Ascending aorta (tissue), 2 donors: ENCODE measurements at regions not wholly inside any gene's neighbourhood (a gene's known extent, or its start where the extent isn't known, plus 50 kb on each side); places are given as distances from the start of the nearest gene placed in this dataset.

Experiments used
- DNase-seq, 2 donors: peaks; one replicate each; pipeline ENCODE4 v3.0.0-alpha.2; 2019; ENCODE audit warnings: low spot score in 2 of 2
- H3K27ac ChIP-seq, 2 donors: fragments of 200-600 bp; sonication (generic); one replicate each; pipeline ENCODE4 v1.5.1; 2016 to 2017; ENCODE audit warnings: mild to moderate bottlenecking in 1 of 2
- H3K27me3 ChIP-seq: fragments of 200-600 bp; sonication (generic); one replicate; pipeline ENCODE4 v1.5.1; 2017
- H3K36me3 ChIP-seq, 2 donors: fragments of 200-600 bp; sonication (generic); one replicate each; pipeline ENCODE4 v1.5.1; 2016
- H3K4me1 ChIP-seq, 2 donors: fragments of 200-600 bp; sonication (generic); one replicate each; pipeline ENCODE4 v1.5.1; 2016 to 2017; ENCODE audit warnings: mild to moderate bottlenecking in 1 of 2
- H3K4me3 ChIP-seq, 2 donors: fragments of 200-600 bp; sonication (generic); one replicate each; pipeline ENCODE4 v1.5.1; 2016 to 2017; ENCODE audit warnings: mild to moderate bottlenecking in 1 of 2
- H3K9me3 ChIP-seq, 2 donors: fragments of 200-600 bp; sonication (generic); one replicate each; pipeline ENCODE4 v1.5.1; 2016
- intact Hi-C: fragments of 100-400 bp; cut with DNase I; formaldehyde crosslinking; loops from one replicate; pipeline ENCODE4 v1.15.1; 2023
- TF ChIP-seq, protein P1 (sequence below), 3 experiments: fragments of 200-600 bp in 2 of 3; fragments of 450-650 bp in 1 of 3; sonication (generic) in 2 of 3; IDR thresholded peaks; one replicate each; pipeline ENCODE4 v1.5.1; 2016 to 2019; ENCODE audit warnings: antibody characterized with exemption in 3 of 3, mild to moderate bottlenecking in 1 of 3, moderate library complexity in 1 of 3

DNA sequence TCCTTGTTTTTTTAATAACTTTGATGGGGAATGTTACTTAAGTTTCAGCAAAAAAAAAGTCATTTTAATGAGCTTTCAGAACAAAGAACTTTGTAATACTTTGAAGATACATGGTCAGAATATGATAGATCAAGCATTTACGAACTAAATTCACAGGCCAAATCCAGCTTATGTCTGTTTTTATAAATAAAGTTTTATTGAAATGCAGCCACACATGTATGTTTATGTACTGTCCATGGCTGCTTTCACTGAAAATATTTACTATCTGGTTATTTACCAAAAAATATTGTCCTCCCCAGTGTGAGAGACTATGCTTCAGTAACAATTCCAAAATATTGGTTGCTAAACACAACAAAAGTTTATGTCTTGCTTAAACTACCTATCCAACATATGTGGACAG lies 366.7 kb downstream of the PIK3R1 start:
- Histone ChIP-seq H3K4me1 (no peaks in the 10 kb centered on the region), H3K36me3 (no peaks in the 10 kb centered on the region), H3K27me3 (no peaks in the 10 kb centered on the region), H3K4me3 (no peak overlapping the region), H3K27ac (no peak overlapping the region), H3K9me3 (peaks cover 0 to 4% of the 10 kb centered on the region in 2 donors)
- intact Hi-C loops: no loop called here
- no peak for DNase-seq
- TF ChIP-seq, protein P1, sequence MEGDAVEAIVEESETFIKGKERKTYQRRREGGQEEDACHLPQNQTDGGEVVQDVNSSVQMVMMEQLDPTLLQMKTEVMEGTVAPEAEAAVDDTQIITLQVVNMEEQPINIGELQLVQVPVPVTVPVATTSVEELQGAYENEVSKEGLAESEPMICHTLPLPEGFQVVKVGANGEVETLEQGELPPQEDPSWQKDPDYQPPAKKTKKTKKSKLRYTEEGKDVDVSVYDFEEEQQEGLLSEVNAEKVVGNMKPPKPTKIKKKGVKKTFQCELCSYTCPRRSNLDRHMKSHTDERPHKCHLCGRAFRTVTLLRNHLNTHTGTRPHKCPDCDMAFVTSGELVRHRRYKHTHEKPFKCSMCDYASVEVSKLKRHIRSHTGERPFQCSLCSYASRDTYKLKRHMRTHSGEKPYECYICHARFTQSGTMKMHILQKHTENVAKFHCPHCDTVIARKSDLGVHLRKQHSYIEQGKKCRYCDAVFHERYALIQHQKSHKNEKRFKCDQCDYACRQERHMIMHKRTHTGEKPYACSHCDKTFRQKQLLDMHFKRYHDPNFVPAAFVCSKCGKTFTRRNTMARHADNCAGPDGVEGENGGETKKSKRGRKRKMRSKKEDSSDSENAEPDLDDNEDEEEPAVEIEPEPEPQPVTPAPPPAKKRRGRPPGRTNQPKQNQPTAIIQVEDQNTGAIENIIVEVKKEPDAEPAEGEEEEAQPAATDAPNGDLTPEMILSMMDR (IDR thresholded peaks at IDR 0.05): no peak

DNA sequence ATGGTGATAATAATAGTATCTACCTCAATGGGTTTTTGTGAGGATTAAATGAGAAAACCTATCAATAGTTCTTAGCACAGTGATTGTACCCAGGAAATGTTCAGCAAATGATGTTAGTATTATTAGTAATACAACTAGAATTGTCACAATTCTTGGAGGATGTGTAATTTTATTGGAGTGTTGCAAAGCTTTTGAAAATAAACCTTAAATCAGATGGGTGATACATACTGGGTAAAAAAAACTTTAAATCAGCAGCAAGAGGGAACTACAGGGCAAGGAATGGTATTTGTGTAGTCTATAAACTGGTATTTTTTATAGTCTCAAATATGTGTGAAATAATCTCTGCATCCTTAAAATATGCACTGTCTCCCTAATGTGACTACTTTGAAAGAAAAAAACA lies 371.6 kb downstream of the PIK3R1 start:
- Histone ChIP-seq H3K36me3 (no peaks in the 10 kb centered on the region), H3K27me3 (no peaks in the 10 kb centered on the region), H3K4me1 (no peaks in the 10 kb centered on the region), H3K4me3 (no peak overlapping the region), H3K9me3 (no peaks in the 10 kb centered on the region), H3K27ac (no peak overlapping the region)
- TF ChIP-seq, protein P1 (IDR thresholded peaks at IDR 0.05): no peak
- intact Hi-C loops: no loop called here
- no peak for DNase-seq

DNA sequence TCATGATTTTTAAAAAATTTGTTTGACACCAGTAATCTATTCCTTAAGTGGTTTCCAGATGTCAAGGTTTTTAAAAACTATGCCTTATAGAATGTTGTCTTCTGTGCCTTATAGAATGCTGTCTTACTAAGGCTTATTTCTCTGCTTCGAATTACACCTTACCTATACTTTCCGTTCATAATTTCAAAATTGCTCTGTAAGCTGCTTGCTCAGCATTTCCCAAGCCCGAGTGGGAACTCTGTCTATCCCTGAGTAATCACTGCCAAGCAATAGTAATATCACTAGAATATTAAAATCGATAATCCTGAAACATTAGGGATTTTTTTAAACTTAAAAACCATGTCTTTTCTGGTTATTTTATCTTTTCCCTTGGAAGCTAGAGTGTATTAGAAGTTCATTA lies 376.3 kb downstream of the PIK3R1 start:
- no peaks in the 10 kb centered on the region for H3K9me3 ChIP-seq
- intact Hi-C loops: no loop called here
- no peak for DNase-seq
- no peak overlapping the region for H3K27ac ChIP-seq
- no peaks in the 10 kb centered on the region for H3K36me3 ChIP-seq
- H3K4me1 ChIP-seq: no peaks in the 10 kb centered on the region
- no peaks in the 10 kb centered on the region for H3K27me3 ChIP-seq
- TF ChIP-seq, protein P1 (IDR thresholded peaks at IDR 0.05): no peak
- no peak overlapping the region for H3K4me3 ChIP-seq

DNA sequence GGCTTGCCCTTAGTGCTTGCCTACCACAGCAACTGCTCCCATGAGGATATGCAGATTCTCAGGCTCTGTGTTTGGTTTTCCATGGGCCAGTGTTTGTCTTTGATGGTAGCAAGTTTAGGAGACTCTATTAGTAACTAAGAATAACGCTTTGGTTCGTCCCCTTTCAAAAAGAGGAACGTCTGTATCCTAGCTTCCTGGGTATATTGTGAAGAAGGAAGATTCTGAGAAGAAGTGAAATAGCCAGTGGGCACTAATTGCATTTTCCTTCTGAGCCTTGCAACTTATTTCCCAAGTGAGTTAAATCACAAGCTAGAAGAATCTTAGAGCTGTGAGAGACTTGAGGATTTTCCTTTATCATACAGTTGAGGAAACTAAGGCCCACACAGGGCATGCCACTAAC lies 376.8 kb downstream of the PIK3R1 start:
- Histone ChIP-seq H3K27me3 (no peaks in the 10 kb centered on the region), H3K27ac (no peak overlapping the region), H3K36me3 (no peaks in the 10 kb centered on the region), H3K9me3 (no peaks in the 10 kb centered on the region), H3K4me1 (no peaks in the 10 kb centered on the region), H3K4me3 (no peak overlapping the region)
- DNase-seq: no peak
- TF ChIP-seq, protein P1 (IDR thresholded peaks at IDR 0.05): no peak
- intact Hi-C loops: no loop called here

DNA sequence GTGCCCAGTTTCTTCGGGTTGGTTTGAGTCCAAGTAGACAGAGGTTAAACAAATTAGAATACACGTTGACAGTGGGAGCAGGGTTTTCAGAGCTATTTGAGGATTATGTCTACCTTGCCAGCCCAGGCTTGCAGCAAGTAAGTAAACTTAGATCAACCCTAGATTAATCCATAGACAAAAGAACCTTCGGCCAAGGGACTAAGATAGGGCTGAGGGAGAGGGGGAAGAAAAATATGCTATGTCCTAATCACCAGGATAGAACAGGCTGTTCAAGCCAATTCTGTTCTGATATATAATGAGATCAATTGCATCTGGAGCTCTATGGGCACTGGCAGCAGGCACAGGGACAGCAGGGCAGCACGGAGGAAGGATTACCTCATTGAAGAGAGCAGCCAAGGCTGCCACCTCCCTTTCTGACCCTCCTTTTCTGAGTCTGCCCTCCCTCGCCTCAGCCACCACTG lies 377.7 kb downstream of the PIK3R1 start:
- TF ChIP-seq, protein P1 (IDR thresholded peaks at IDR 0.05): no peak
- Histone ChIP-seq H3K4me3 (no peak overlapping the region), H3K4me1 (no peaks in the 10 kb centered on the region), H3K36me3 (no peaks in the 10 kb centered on the region), H3K27me3 (no peaks in the 10 kb centered on the region), H3K9me3 (no peaks in the 10 kb centered on the region), H3K27ac (no peak overlapping the region)
- DNase-seq: no peak
- intact Hi-C loops: no loop called here

DNA sequence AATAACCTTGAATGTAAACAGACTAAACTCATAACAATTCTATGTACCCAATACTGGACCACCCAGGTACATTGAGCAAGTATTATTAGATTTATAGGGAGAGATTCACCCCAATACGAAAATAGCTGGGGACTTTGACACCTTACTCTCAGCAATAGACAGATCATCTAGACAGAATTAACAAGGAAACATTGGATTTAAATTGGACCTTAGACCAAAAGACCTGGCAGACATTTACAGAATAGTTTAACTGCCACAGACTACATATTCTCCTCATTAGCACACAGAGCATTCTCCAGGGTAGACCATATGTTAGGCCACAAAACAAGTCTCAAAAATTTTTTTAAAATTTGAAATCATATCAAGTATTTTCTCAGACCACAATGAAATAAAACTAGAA lies 397.4 kb downstream of the PIK3R1 start:
- Histone ChIP-seq H3K27me3 (no peaks in the 10 kb centered on the region), H3K36me3 (no peaks in the 10 kb centered on the region), H3K27ac (no peak overlapping the region), H3K4me1 (no peaks in the 10 kb centered on the region), H3K9me3 (peaks cover 4 to 19% of the 10 kb centered on the region in 2 donors), H3K4me3 (no peak overlapping the region)
- intact Hi-C loops: no loop called here
- TF ChIP-seq, protein P1 (IDR thresholded peaks at IDR 0.05): no peak
- DNase-seq: no peak
